OCI-LY7 (cell line): ENCODE measurements at regions not wholly inside any gene's neighbourhood (a gene's known extent, or its start where the extent isn't known, plus 50 kb on each side); places are given as distances from the start of the nearest gene placed in this dataset.

Source experiments
- EZH2phosphoT487 ChIP-seq: fragments of 200-600 bp; sonication (generic); IDR thresholded peaks from 2 replicates; pipeline ENCODE4 v1.6.1; 2018; ENCODE audit warnings: low read depth, borderline replicate concordance, mild to moderate bottlenecking, mixed run types, antibody characterized with exemption, low read length, moderate library complexity, mixed read lengths
- TF ChIP-seq, protein P1 (sequence below): fragments of 200-600 bp; sonication (generic); conservative IDR thresholded peaks from 2 replicates; pipeline ENCODE4 v1.5.1; 2014; ENCODE audit warnings: mild to moderate bottlenecking, antibody characterized with exemption, low read length, moderate library complexity, mixed read lengths

DNA sequence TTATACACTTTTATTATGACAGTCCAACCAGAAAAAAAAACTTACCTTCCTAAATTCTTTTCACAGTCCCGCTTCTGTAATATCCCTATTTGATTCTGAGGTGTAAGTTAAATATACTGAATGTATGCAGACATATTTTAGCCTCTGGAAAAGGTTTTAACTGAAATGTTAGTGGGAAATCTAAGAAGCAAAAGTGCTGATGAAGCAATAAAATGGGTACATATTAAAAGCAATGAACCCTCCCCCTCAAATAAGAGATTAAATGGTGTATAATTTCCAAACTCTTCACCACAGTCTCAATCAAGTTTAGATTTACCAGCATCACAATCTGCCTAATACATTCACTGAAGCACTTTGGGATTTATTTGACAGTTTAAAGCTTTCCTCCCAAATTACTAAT is 688.3 kb upstream of the DIAPH2 start:
- TF ChIP-seq, protein P1, sequence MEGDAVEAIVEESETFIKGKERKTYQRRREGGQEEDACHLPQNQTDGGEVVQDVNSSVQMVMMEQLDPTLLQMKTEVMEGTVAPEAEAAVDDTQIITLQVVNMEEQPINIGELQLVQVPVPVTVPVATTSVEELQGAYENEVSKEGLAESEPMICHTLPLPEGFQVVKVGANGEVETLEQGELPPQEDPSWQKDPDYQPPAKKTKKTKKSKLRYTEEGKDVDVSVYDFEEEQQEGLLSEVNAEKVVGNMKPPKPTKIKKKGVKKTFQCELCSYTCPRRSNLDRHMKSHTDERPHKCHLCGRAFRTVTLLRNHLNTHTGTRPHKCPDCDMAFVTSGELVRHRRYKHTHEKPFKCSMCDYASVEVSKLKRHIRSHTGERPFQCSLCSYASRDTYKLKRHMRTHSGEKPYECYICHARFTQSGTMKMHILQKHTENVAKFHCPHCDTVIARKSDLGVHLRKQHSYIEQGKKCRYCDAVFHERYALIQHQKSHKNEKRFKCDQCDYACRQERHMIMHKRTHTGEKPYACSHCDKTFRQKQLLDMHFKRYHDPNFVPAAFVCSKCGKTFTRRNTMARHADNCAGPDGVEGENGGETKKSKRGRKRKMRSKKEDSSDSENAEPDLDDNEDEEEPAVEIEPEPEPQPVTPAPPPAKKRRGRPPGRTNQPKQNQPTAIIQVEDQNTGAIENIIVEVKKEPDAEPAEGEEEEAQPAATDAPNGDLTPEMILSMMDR: no peak
- TF ChIP-seq EZH2phosphoT487: no peak
